HepG2 (cell line): ENCODE measurements at regions not wholly inside any gene's neighbourhood (a gene's known extent, or its start where the extent isn't known, plus 50 kb on each side); places are given as distances from the start of the nearest gene placed in this dataset.

Experiments
- CEBPZ ChIP-seq: IDR thresholded peaks from 2 replicates; pipeline ENCODE4 v1.6.1; 2012; ENCODE audit warnings: low read length, improper control_type of control experiment
- KLF11 ChIP-seq: IDR thresholded peaks from 2 replicates; pipeline ENCODE4 v1.6.1; 2016; ENCODE audit warnings: missing compliant biosample characterization
- ZNF407 ChIP-seq: sonication (generic); formaldehyde crosslinking; IDR thresholded peaks from one replicate; pipeline ENCODE4 v1.5.1; 2020; ENCODE audit warnings: mild to moderate bottlenecking, missing genetic modification reagents; ENCODE audit errors: not compliant biosample characterization
- TF ChIP-seq, protein P1 (sequence below): IDR thresholded peaks from 2 replicates; pipeline ENCODE4 v1.6.1; 2016; ENCODE audit warnings: missing biosample characterization, missing genetic modification reagents, low read depth
- TF ChIP-seq, protein P2 (sequence below), 2 experiments: sonication (generic) in 1 of 2; formaldehyde crosslinking in 1 of 2; IDR thresholded peaks; 2 replicates each; pipeline versions ENCODE4 v1.6.1 to v1.9.0; 2014 to 2022; ENCODE audit warnings: antibody characterized with exemption in 1 of 2, borderline replicate concordance in 1 of 2, inconsistent platforms in 1 of 2, low read depth in 1 of 2, missing genetic modification reagents in 1 of 2

GRCh38 chr13:50125554-50126262, 110.5 kb downstream of the KCNRG start (continued):
- TF ChIP-seq ZNF407 (CRISPR knock-in tag) (peak; percentile 80), CEBPZ (no peak), KLF11 (CRISPR knock-in tag) (no peak)
- TF ChIP-seq, protein P1, sequence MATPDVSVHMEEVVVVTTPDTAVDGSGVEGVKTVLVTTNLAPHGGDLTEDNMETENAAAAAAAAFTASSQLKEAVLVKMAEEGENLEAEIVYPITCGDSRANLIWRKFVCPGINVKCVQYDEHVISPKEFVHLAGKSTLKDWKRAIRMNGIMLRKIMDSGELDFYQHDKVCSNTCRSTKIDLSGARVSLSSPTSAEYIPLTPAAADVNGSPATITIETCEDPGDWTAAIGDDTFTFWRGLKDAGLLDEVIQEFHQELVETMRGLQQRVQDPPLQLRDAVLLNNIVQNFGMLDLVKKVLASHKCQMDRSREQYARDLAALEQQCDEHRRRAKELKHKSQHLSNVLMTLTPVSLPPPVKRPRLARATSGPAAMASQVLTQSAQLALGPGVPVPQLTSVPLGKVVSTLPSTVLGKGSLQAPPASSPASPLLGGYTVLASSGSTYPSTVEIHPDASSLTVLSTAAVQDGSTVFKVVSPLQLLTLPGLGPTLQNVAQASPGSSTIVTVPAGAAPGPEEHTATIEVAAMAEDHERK (CRISPR knock-in tag) = no peak
- TF ChIP-seq, protein P2, sequence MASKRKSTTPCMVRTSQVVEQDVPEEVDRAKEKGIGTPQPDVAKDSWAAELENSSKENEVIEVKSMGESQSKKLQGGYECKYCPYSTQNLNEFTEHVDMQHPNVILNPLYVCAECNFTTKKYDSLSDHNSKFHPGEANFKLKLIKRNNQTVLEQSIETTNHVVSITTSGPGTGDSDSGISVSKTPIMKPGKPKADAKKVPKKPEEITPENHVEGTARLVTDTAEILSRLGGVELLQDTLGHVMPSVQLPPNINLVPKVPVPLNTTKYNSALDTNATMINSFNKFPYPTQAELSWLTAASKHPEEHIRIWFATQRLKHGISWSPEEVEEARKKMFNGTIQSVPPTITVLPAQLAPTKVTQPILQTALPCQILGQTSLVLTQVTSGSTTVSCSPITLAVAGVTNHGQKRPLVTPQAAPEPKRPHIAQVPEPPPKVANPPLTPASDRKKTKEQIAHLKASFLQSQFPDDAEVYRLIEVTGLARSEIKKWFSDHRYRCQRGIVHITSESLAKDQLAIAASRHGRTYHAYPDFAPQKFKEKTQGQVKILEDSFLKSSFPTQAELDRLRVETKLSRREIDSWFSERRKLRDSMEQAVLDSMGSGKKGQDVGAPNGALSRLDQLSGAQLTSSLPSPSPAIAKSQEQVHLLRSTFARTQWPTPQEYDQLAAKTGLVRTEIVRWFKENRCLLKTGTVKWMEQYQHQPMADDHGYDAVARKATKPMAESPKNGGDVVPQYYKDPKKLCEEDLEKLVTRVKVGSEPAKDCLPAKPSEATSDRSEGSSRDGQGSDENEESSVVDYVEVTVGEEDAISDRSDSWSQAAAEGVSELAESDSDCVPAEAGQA (IDR thresholded peaks at IDR 0.05; ENCODE audit: low read depth) = no peak
- TF ChIP-seq, protein P2 (CRISPR knock-in tag; IDR thresholded peaks at IDR 0.05; ENCODE audit: borderline replicate concordance) = peak; percentile 68
